ENCODE measurements at regions not wholly inside any gene's neighbourhood (a gene's known extent, or its start where the extent isn't known, plus 50 kb on each side); places are given as distances from the start of the nearest gene placed in this dataset.

DNA sequence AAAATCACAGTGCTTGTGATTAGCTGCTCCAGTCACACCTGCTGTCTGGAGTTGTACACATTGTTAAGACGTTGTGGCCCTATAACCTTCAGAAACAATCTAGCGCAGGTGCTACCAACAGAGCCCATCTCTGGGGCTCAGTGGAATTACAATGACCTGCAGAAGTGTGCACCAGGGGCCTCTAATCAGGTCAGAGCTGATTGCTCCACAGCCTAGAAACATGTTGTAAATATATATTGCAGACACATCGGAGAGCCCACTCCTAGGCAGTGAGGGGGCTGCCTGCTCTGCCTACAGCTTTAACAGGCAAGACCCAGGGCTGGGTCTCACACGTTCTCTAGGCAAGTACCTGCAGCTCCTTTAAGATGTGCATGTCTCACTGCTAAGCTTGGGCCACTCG is 302.0 kb downstream of the SIPA1L2 start:
- DNase-seq (no peak), ATAC-seq (ENCODE audit: low read depth) (no peak)
- Histone ChIP-seq H3K23ac (ENCODE audit: low read depth, low read length) (no peak overlapping the region), H2BK5ac (ENCODE audit: low read depth, low read length, poor library complexity, severe bottlenecking) (no peak overlapping the region), H3K27ac (ENCODE audit: insufficient read depth, low read length) (no peak overlapping the region), H3K14ac (replicated peaks; ENCODE audit: low read depth, low read length) (no peak overlapping the region), H4K8ac (ENCODE audit: low read depth in 2 of 2, low read length in 2 of 2) (no peak overlapping the region), H3K18ac (ENCODE audit: low read depth, low read length) (no peak overlapping the region), H3K56ac (ENCODE audit: extremely low read depth, insufficient read depth, low read length) (no peak overlapping the region), H3K4me1 (ENCODE audit: control insufficient read depth, insufficient read depth, low read length) (no peaks in the 10 kb centered on the region), H3K36me3 (ENCODE audit: control insufficient read depth, insufficient read depth, low read length) (no peaks in the 10 kb centered on the region), H2AFZ (replicated peaks; ENCODE audit: low read length, poor library complexity) (no peak overlapping the region), H2BK120ac (ENCODE audit: low read depth, low read length) (no peak overlapping the region), H3K9me1 (ENCODE audit: insufficient read depth, low read length) (no peaks in the 10 kb centered on the region), H3K27me3 (ENCODE audit: control insufficient read depth, insufficient read depth, low read length) (peaks cover 2% of the 10 kb centered on the region; the same call in 1 of the 2 replicates), H3K4me3 (ENCODE audit: insufficient read depth, low read depth, low read length) (no peak overlapping the region), H3K4ac (ENCODE audit: low read depth, low read length) (no peak overlapping the region), H3K79me1 (ENCODE audit: low read depth in 1 of 2, low read length in 2 of 2) (no peaks in the 10 kb centered on the region), H3K4me2 (ENCODE audit: low read depth, low read length) (no peak overlapping the region), H2BK20ac (ENCODE audit: low read depth, low read length) (no peak overlapping the region), H2AK9ac (replicated peaks; ENCODE audit: low read depth, low read length, poor library complexity) (no peak overlapping the region), H4K5ac (ENCODE audit: low read depth, low read length) (no peak overlapping the region), H4K20me1 (ENCODE audit: insufficient read depth, low read length) (no peaks in the 10 kb centered on the region), H2BK15ac (ENCODE audit: low read depth, low read length) (no peak overlapping the region), H4K91ac (ENCODE audit: insufficient read depth, low read depth, low read length) (no peak overlapping the region), H3K9me3 (ENCODE audit: control insufficient read depth, insufficient read depth, low read length) (no peaks in the 10 kb centered on the region), H2AK5ac (ENCODE audit: low read depth, low read length) (no peak overlapping the region), H3K9ac (ENCODE audit: low read depth, low read length) (no peak overlapping the region)
- POLR2A ChIA-PET (ENCODE audit: unreplicated experiment), result no interaction called here
- no peak for TF ChIP-seq CHD1 (IDR thresholded peaks at IDR 0.05; ENCODE audit: low read depth, low read length)
- TF ChIP-seq POLR2A (IDR thresholded peaks at IDR 0.05; ENCODE audit: low read depth, low read length), result no peak
- no peak for TF ChIP-seq MXI1 (IDR thresholded peaks at IDR 0.05; ENCODE audit: borderline replicate concordance, low read depth, low read length)
- TF ChIP-seq USF2 (IDR thresholded peaks at IDR 0.05; ENCODE audit: low read depth, low read length), result no peak
- no peak for TF ChIP-seq RAD21 (IDR thresholded peaks at IDR 0.05; ENCODE audit: low read length)
- no peak for TF ChIP-seq NFE2L2 (IDR thresholded peaks at IDR 0.05; ENCODE audit: low read depth, low read length)
- TF ChIP-seq, protein P1, sequence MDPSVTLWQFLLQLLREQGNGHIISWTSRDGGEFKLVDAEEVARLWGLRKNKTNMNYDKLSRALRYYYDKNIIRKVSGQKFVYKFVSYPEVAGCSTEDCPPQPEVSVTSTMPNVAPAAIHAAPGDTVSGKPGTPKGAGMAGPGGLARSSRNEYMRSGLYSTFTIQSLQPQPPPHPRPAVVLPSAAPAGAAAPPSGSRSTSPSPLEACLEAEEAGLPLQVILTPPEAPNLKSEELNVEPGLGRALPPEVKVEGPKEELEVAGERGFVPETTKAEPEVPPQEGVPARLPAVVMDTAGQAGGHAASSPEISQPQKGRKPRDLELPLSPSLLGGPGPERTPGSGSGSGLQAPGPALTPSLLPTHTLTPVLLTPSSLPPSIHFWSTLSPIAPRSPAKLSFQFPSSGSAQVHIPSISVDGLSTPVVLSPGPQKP (IDR thresholded peaks at IDR 0.05; ENCODE audit: borderline replicate concordance, low read depth, low read length), result no peak
- no peak for TF ChIP-seq FOS (IDR thresholded peaks at IDR 0.05; ENCODE audit: low read depth, low read length)
- no peak for TF ChIP-seq RCOR1 (IDR thresholded peaks at IDR 0.05; ENCODE audit: insufficient replicate concordance, low read length)
- no peak for TF ChIP-seq CEBPB (IDR thresholded peaks at IDR 0.05; ENCODE audit: low read depth, low read length)
- TF ChIP-seq MAZ (IDR thresholded peaks at IDR 0.05; ENCODE audit: borderline replicate concordance, low read depth, low read length), result no peak
- TF ChIP-seq CTCF (conservative IDR thresholded peaks at IDR 0.05; ENCODE audit: low read depth, low read length), result no peak
- no peak for TF ChIP-seq RFX5 (IDR thresholded peaks at IDR 0.05; ENCODE audit: low read depth, low read length)
- in situ Hi-C loops (cut with MboI; ENCODE audit: low sequenced_read_pairs) (no loop called here), intact Hi-C loops (cut with micrococcal nuclease) (no loop called here), dilution Hi-C loops (cut with HindIII; ENCODE audit: low sequenced_read_pairs, unreplicated experiment) (no loop called here)
- CTCF ChIA-PET, result no interaction called here
- WGBS, 2 experiments (ENCODE audit: extremely low coverage in 2 of 2, insufficient read length in 1 of 2), result 83% methylated on average over 1 of the region's 5 CpGs; no CpG with 5 or more reads in 1 of the 2 experiments
- no TSS peak for BruUV-seq (replicated peaks)

Measured in IMR-90 (cell line).